ENCODE measurements at regions not wholly inside any gene's neighbourhood (a gene's known extent, or its start where the extent isn't known, plus 50 kb on each side); places are given as distances from the start of the nearest gene placed in this dataset.
"Not testable (repeated sequence)": the region's sequence is repeated elsewhere in the genome, so short reads cannot be mapped to it uniquely, and the experiment has no call there.

GRCh38 chr13:38429916-38430315, 80.3 kb downstream of the UFM1 start:
- no peak for TF ChIP-seq CTCF (conservative IDR thresholded peaks at IDR 0.05; ENCODE audit: control insufficient read depth, insufficient read depth, low read depth, low read length)
- no peak overlapping the region for H3K4me3 ChIP-seq (ENCODE audit: control insufficient read depth, low read depth, low read length)
- DNase-seq (ENCODE audit: low read depth) = no peak

- DNase-seq (ENCODE audit: low read depth) = no peak
- no peak for TF ChIP-seq CTCF (conservative IDR thresholded peaks at IDR 0.05; ENCODE audit: control insufficient read depth, insufficient read depth, low read depth, low read length)
Measured at GRCh38 chr13:38430796-38431195, 81.1 kb downstream of the UFM1 start.

GRCh38 chr13:38440666-38441065, 91.0 kb downstream of the UFM1 start:
- H3K4me3 ChIP-seq (ENCODE audit: control insufficient read depth, low read depth, low read length) = no peak overlapping the region
- no peak for TF ChIP-seq CTCF (conservative IDR thresholded peaks at IDR 0.05; ENCODE audit: control insufficient read depth, insufficient read depth, low read depth, low read length)
- DNase-seq (ENCODE audit: low read depth) = no peak

More at GRCh38 chr13:38430796-38431195, 81.1 kb downstream of the UFM1 start:
- no peak overlapping the region for H3K4me3 ChIP-seq (ENCODE audit: control insufficient read depth, low read depth, low read length)

- H3K4me3 ChIP-seq (ENCODE audit: control insufficient read depth, low read depth, low read length) = no peak overlapping the region
- no peak for TF ChIP-seq CTCF (conservative IDR thresholded peaks at IDR 0.05; ENCODE audit: control insufficient read depth, insufficient read depth, low read depth, low read length)
- DNase-seq (ENCODE audit: low read depth) = no peak
Measured at GRCh38 chr13:38444904-38445303, 95.3 kb downstream of the UFM1 start.

GRCh38 chr13:38452656-38453055, 103.0 kb downstream of the UFM1 start:
- DNase-seq (ENCODE audit: low read depth) = no peak
- no peak overlapping the region for H3K4me3 ChIP-seq (ENCODE audit: control insufficient read depth, low read depth, low read length)
- no peak for TF ChIP-seq CTCF (conservative IDR thresholded peaks at IDR 0.05; ENCODE audit: control insufficient read depth, insufficient read depth, low read depth, low read length)

GRCh38 chr13:38462605-38463004, 113.0 kb downstream of the UFM1 start:
- H3K4me3 ChIP-seq (ENCODE audit: control insufficient read depth, low read depth, low read length) = no peak overlapping the region
- TF ChIP-seq CTCF (conservative IDR thresholded peaks at IDR 0.05; ENCODE audit: control insufficient read depth, insufficient read depth, low read depth, low read length) = no peak
- DNase-seq (ENCODE audit: low read depth) = no peak

GRCh38 chr13:38463048-38463447, 113.4 kb downstream of the UFM1 start:
- no peak for TF ChIP-seq CTCF (conservative IDR thresholded peaks at IDR 0.05; ENCODE audit: control insufficient read depth, insufficient read depth, low read depth, low read length)
- no peak for DNase-seq (ENCODE audit: low read depth)
- H3K4me3 ChIP-seq (ENCODE audit: control insufficient read depth, low read depth, low read length) = no peak overlapping the region

- DNase-seq (ENCODE audit: low read depth); H3K4me3 ChIP-seq (ENCODE audit: control insufficient read depth, low read depth, low read length): not testable (repeated sequence)
Measured at GRCh38 chr13:38472411-38472810, 122.8 kb downstream of the UFM1 start.

All from fibroblast of mammary gland (primary cell).